CD4-positive, alpha-beta T cell (primary cell): ENCODE measurements at regions not wholly inside any gene's neighbourhood (a gene's known extent, or its start where the extent isn't known, plus 50 kb on each side); places are given as distances from the start of the nearest gene placed in this dataset.

Experiments used
- ATAC-seq: fragments of 200-7000 bp; cut with Tn5 transposase; one replicate; pipeline ENCODE4 v1.10.0; 2022; ENCODE audit warnings: mild to moderate bottlenecking; ENCODE audit not compliant: poor library complexity
- CTCF ChIA-PET: fragments of 350-600 bp; sonication (Branson Sonifier 250); formaldehyde crosslinking; loops from one replicate; lab custom pipeline; 2021; ENCODE audit warnings: antibody characterized with exemption, inconsistent platforms; lab: Charles Lee
- POLR2A ChIA-PET: fragments of 350-600 bp; sonication (Branson Sonifier 250); formaldehyde crosslinking; loops from one replicate; lab custom pipeline; 2021; ENCODE audit warnings: antibody characterized with exemption, inconsistent platforms; lab: Charles Lee
- DNase-seq, 14 experiments: peaks; one replicate each; pipeline ENCODE4 v3.0.0-alpha.2; 2013 to 2020; ENCODE audit warnings: mixed read lengths in 2 of 14
- H3K27ac ChIP-seq, 2 donors: one replicate each; pipeline versions ENCODE4 v1.5.1 to v1.7.0; 2013; ENCODE audit warnings: low read length in 2 of 2, low read depth in 1 of 2, mild to moderate bottlenecking in 1 of 2
- H3K27me3 ChIP-seq, 2 experiments: 1 replicate in 1 of 2; 2 replicates in 1 of 2; pipeline versions ENCODE4 v1.6.1 to v1.7.0; 2013; ENCODE audit warnings: low read length in 2 of 2, control low read depth in 1 of 2, mild to moderate bottlenecking in 1 of 2, moderate library complexity in 1 of 2; ENCODE audit not compliant: insufficient read depth in 2 of 2, control insufficient read depth in 1 of 2
- H3K36me3 ChIP-seq: one replicate; pipeline ENCODE4 v1.6.1; 2013; ENCODE audit warnings: low read length, control low read depth; ENCODE audit not compliant: insufficient read depth
- H3K4me1 ChIP-seq: one replicate; pipeline ENCODE4 v1.6.1; 2013; ENCODE audit warnings: low read length, control low read depth; ENCODE audit not compliant: insufficient read depth
- H3K4me3 ChIP-seq: one replicate; pipeline ENCODE4 v1.5.1; 2013; ENCODE audit warnings: mild to moderate bottlenecking, low read length, moderate library complexity
- H3K9me3 ChIP-seq, 2 experiments: 1 replicate in 1 of 2; 2 replicates in 1 of 2; pipeline versions ENCODE4 v1.6.1 to v1.7.0; 2013; ENCODE audit warnings: low read length in 2 of 2, mild to moderate bottlenecking in 2 of 2, control low read depth in 1 of 2, moderate library complexity in 1 of 2; ENCODE audit not compliant: control insufficient read depth in 1 of 2, insufficient read depth in 1 of 2
- H3K27ac Mint-ChIP-seq: one replicate; pipeline ENCODE4 v1.8.0; 2020; ENCODE audit warnings: mixed read lengths
- H3K27me3 Mint-ChIP-seq: one replicate; pipeline ENCODE4 v1.8.0; 2021; ENCODE audit warnings: mixed read lengths
- H3K36me3 Mint-ChIP-seq: one replicate; pipeline ENCODE4 v1.8.0; 2021; ENCODE audit warnings: low read depth, mixed read lengths
- H3K4me1 Mint-ChIP-seq: one replicate; pipeline ENCODE4 v1.8.0; 2021; ENCODE audit warnings: low read depth, mixed read lengths
- H3K4me3 Mint-ChIP-seq: one replicate; pipeline ENCODE4 v1.8.0; 2020; ENCODE audit warnings: mild to moderate bottlenecking, mixed read lengths
- H3K9me3 Mint-ChIP-seq: one replicate; pipeline ENCODE4 v1.8.0; 2020; ENCODE audit warnings: mixed read lengths
- CTCF ChIP-seq: fragments of 200-600 bp; IDR thresholded peaks from one replicate; pipeline ENCODE4 v1.8.0; 2022; ENCODE audit warnings: antibody characterized with exemption, mild to moderate bottlenecking
- intact Hi-C, 2 experiments: fragments of 100-400 bp; cut with DNase I in 1 of 2; cut with micrococcal nuclease in 1 of 2; formaldehyde crosslinking; loops; one replicate each; pipeline versions ENCODE4 v1.15.1 to v1.9.0; 2023 to 2025; cut with DNase I, micrococcal nuclease

GRCh38 chr13:85650613-85651012, 148.6 kb downstream of the SLITRK6 start:
- H3K4me1 ChIP-seq: no peaks in the 10 kb centered on the region
- H3K4me3 Mint-ChIP-seq: no peak overlapping the region
- no peaks in the 10 kb centered on the region for H3K36me3 Mint-ChIP-seq
- intact Hi-C loops: no loop called here
- POLR2A ChIA-PET: no interaction called here
- no peak for ATAC-seq
- H3K27ac Mint-ChIP-seq: no peak overlapping the region
- H3K27ac ChIP-seq: no peak overlapping the region
- TF ChIP-seq CTCF: no peak
- CTCF ChIA-PET: no interaction called here
- no peak overlapping the region for H3K4me3 ChIP-seq
- peaks cover 3% of the 10 kb centered on the region for H3K9me3 Mint-ChIP-seq
- no peaks in the 10 kb centered on the region for H3K4me1 Mint-ChIP-seq
- no peaks in the 10 kb centered on the region for H3K27me3 Mint-ChIP-seq
- H3K36me3 ChIP-seq: no peaks in the 10 kb centered on the region
- H3K27me3 ChIP-seq: no peaks in the 10 kb centered on the region
- no peaks in the 10 kb centered on the region for H3K9me3 ChIP-seq
- DNase-seq: no peak

GRCh38 chr13:85640727-85641126, 158.5 kb downstream of the SLITRK6 start:
- Mint-ChIP-seq H3K36me3 (no peaks in the 10 kb centered on the region), H3K9me3 (no peaks in the 10 kb centered on the region), H3K4me1 (no peaks in the 10 kb centered on the region), H3K27me3 (no peaks in the 10 kb centered on the region), H3K4me3 (no peak overlapping the region), H3K27ac (no peak overlapping the region)
- POLR2A ChIA-PET: no interaction called here
- CTCF ChIA-PET: no interaction called here
- intact Hi-C loops: no loop called here
- H3K4me3 ChIP-seq: no peak overlapping the region
- no peak for ATAC-seq
- H3K27ac ChIP-seq: no peak overlapping the region
- DNase-seq: no peak
- no peaks in the 10 kb centered on the region for H3K36me3 ChIP-seq
- H3K4me1 ChIP-seq: no peaks in the 10 kb centered on the region
- no peak for TF ChIP-seq CTCF
- H3K27me3 ChIP-seq: no peaks in the 10 kb centered on the region
- H3K9me3 ChIP-seq: peaks cover 0 to 17% of the 10 kb centered on the region in 2 experiments

GRCh38 chr13:85638815-85639393, 160.3 kb downstream of the SLITRK6 start:
- no peaks in the 10 kb centered on the region for H3K27me3 Mint-ChIP-seq
- H3K4me3 Mint-ChIP-seq: no peak overlapping the region
- ChIA-PET POLR2A (no interaction called here), CTCF (no interaction called here)
- Histone ChIP-seq H3K9me3 (peaks cover 0 to 17% of the 10 kb centered on the region in 2 experiments), H3K4me1 (no peaks in the 10 kb centered on the region), H3K27ac (no peak overlapping the region), H3K4me3 (no peak overlapping the region), H3K36me3 (no peaks in the 10 kb centered on the region), H3K27me3 (no peaks in the 10 kb centered on the region)
- no peaks in the 10 kb centered on the region for H3K4me1 Mint-ChIP-seq
- intact Hi-C loops: no loop called here
- TF ChIP-seq CTCF: no peak
- no peak overlapping the region for H3K27ac Mint-ChIP-seq
- no peaks in the 10 kb centered on the region for H3K9me3 Mint-ChIP-seq
- no peaks in the 10 kb centered on the region for H3K36me3 Mint-ChIP-seq
- ATAC-seq: no peak
- DNase-seq: peak in 1 of 14 experiments; percentile 2
